Astrocyte of the spinal cord (primary cell): ENCODE measurements at regions not wholly inside any gene's neighbourhood (a gene's known extent, or its start where the extent isn't known, plus 50 kb on each side); places are given as distances from the start of the nearest gene placed in this dataset.

Experiments
- DNase-seq: peaks from one replicate; pipeline ENCODE4 v3.0.0; 2011; ENCODE audit warnings: low read depth, low spot score
- H3K4me3 ChIP-seq: 2 replicates; pipeline ENCODE4 v1.5.1; 2011; ENCODE audit warnings: low read depth, mild to moderate bottlenecking, low read length, moderate library complexity
- CTCF ChIP-seq: IDR thresholded peaks from 2 replicates; pipeline ENCODE4 v1.5.1; 2012; ENCODE audit warnings: low read depth, mild to moderate bottlenecking, low read length, inconsistent platforms
- in situ Hi-C: cut with HindIII; loops from 2 replicates; pipeline ENCODE4 v1.10.0; 2017; ENCODE audit warnings: low sequenced_read_pairs

- TF ChIP-seq CTCF = no peak
- in situ Hi-C loops = no loop called here
- H3K4me3 ChIP-seq = no peak overlapping the region
- no peak for DNase-seq
Observed at GRCh38 chr2:150034665-150035064, 447.1 kb upstream of the MMADHC start.

GRCh38 chr2:150030436-150031190 lies 443.0 kb upstream of the MMADHC start:
- TF ChIP-seq CTCF = no peak
- in situ Hi-C loops = no loop called here
- no peak overlapping the region for H3K4me3 ChIP-seq
- no peak for DNase-seq

- no peak for TF ChIP-seq CTCF
- H3K4me3 ChIP-seq = no peak overlapping the region
- in situ Hi-C loops = no loop called here
- peak; percentile 30 for DNase-seq
Observed at GRCh38 chr2:150028322-150028721, 440.7 kb upstream of the MMADHC start.

GRCh38 chr2:150027164-150027563 lies 439.6 kb upstream of the MMADHC start:
- in situ Hi-C loops = no loop called here
- no peak for DNase-seq
- TF ChIP-seq CTCF = no peak
- no peak overlapping the region for H3K4me3 ChIP-seq

- in situ Hi-C loops = no loop called here
- H3K4me3 ChIP-seq = no peak overlapping the region
- no peak for DNase-seq
- no peak for TF ChIP-seq CTCF
Observed at GRCh38 chr2:150023663-150024062, 436.1 kb upstream of the MMADHC start.

GRCh38 chr2:150023044-150023443 lies 435.5 kb upstream of the MMADHC start:
- DNase-seq = no peak
- in situ Hi-C loops = no loop called here
- no peak overlapping the region for H3K4me3 ChIP-seq
- no peak for TF ChIP-seq CTCF
